K562 (cell line): ENCODE measurements at regions not wholly inside any gene's neighbourhood (a gene's known extent, or its start where the extent isn't known, plus 50 kb on each side); places are given as distances from the start of the nearest gene placed in this dataset.
A peak's percentile ranks its signal among the peaks of the same experiment; 100 is the strongest.

Experiments
- DPF2 ChIP-seq: fragments of 450-650 bp; IDR thresholded peaks from 2 replicates; pipeline ENCODE4 v1.6.1; 2016
- ETV5 ChIP-seq: sonication (generic); formaldehyde crosslinking; IDR thresholded peaks from 2 replicates; pipeline ENCODE4 v1.4.0; 2020; ENCODE audit warnings: low read depth, mild to moderate bottlenecking, missing genetic modification reagents
- KLF16 ChIP-seq: IDR thresholded peaks from 2 replicates; pipeline ENCODE4 v1.6.1; 2016; ENCODE audit warnings: antibody characterized with exemption
- MCM2 ChIP-seq: fragments of 450-650 bp; IDR thresholded peaks from 2 replicates; pipeline ENCODE4 v1.6.1; 2017; ENCODE audit warnings: low read depth, mild to moderate bottlenecking
- PCBP2 ChIP-seq: fragments of 200-400 bp; formaldehyde crosslinking; IDR thresholded peaks from 2 replicates; pipeline ENCODE4 v1.6.1; 2018; ENCODE audit warnings: low read length, low read depth, mild to moderate bottlenecking, moderate library complexity; ENCODE audit not compliant: poor library complexity, severe bottlenecking
- ZKSCAN3 ChIP-seq: fragments of 250-450 bp; sonication (Bioruptor Pico); IDR thresholded peaks from 2 replicates; pipeline ENCODE4 v1.4.0; 2020
- ZNF12 ChIP-seq: sonication (generic); formaldehyde crosslinking; IDR thresholded peaks from 2 replicates; pipeline ENCODE4 v1.4.0; 2020; ENCODE audit warnings: mild to moderate bottlenecking, missing genetic modification reagents
- ZNF354B ChIP-seq: fragments of 250-450 bp; sonication (Bioruptor Pico); IDR thresholded peaks from 2 replicates; pipeline ENCODE4 v1.4.0; 2020
- ZNF408 ChIP-seq: fragments of 250-450 bp; sonication (Bioruptor Pico); IDR thresholded peaks from 2 replicates; pipeline ENCODE4 v1.4.0; 2020; ENCODE audit warnings: low read depth, mild to moderate bottlenecking, moderate library complexity
- TF ChIP-seq, protein P1 (sequence below), 2 experiments: fragments of 450-650 bp in 1 of 2; sonication (generic) in 1 of 2; formaldehyde crosslinking in 1 of 2; IDR thresholded peaks in 1 of 2; conservative IDR thresholded peaks in 1 of 2; 2 replicates each; pipeline versions ENCODE4 v1.6.1 to v1.8.1; 2016 to 2023; ENCODE audit warnings: mild to moderate bottlenecking in 2 of 2, moderate library complexity in 2 of 2, inconsistent platforms in 1 of 2, missing genetic modification reagents in 1 of 2
- TF ChIP-seq, protein P2 (sequence below), 2 experiments: fragments of 450-650 bp in 1 of 2; sonication (generic) in 1 of 2; formaldehyde crosslinking in 1 of 2; IDR thresholded peaks; 2 replicates each; pipeline versions ENCODE4 v1.7.1 to v1.9.0; 2016 to 2022; ENCODE audit warnings: inconsistent platforms in 1 of 2, mild to moderate bottlenecking in 1 of 2, missing genetic modification reagents in 1 of 2
- TF ChIP-seq, protein P3 (sequence below): fragments of 450-650 bp; IDR thresholded peaks from 2 replicates; pipeline ENCODE4 v1.7.1; 2018; ENCODE audit warnings: mild to moderate bottlenecking, low read depth; ENCODE audit not compliant: partially characterized antibody
- TF ChIP-seq, protein P4 (sequence below): fragments of 250-450 bp; sonication (Bioruptor Pico); IDR thresholded peaks from 2 replicates; pipeline ENCODE4 v1.5.0; 2021

DNA sequence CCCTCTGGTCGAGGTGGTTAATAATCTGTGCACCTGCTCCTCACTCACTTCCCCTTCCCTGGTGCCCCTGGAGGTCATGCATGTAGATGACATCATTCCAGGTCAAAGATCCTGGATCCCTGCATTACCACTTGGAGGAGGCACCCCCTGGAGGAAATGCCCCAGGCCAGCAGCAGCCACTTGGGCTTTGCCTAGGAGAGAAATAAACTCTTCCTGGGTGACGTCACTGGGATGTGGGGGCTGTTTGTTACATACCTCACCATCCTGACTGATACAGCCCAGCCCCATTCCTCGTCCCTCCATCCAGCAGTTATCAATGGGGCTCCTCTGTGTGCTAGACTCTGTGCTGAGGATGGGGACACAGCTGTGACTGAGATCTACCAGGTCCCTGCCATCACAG is 433.6 kb downstream of the PTPRU start (continued):
- TF ChIP-seq, protein P1, sequence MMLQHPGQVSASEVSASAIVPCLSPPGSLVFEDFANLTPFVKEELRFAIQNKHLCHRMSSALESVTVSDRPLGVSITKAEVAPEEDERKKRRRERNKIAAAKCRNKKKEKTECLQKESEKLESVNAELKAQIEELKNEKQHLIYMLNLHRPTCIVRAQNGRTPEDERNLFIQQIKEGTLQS (IDR thresholded peaks at IDR 0.05) = peak; percentile 60
- TF ChIP-seq, protein P1 (CRISPR knock-in tag; conservative IDR thresholded peaks at IDR 0.05) = no peak
- no peak for TF ChIP-seq MCM2
- TF ChIP-seq ZNF12 (CRISPR knock-in tag) = no peak
- TF ChIP-seq PCBP2 = no peak
- TF ChIP-seq, protein P2, sequence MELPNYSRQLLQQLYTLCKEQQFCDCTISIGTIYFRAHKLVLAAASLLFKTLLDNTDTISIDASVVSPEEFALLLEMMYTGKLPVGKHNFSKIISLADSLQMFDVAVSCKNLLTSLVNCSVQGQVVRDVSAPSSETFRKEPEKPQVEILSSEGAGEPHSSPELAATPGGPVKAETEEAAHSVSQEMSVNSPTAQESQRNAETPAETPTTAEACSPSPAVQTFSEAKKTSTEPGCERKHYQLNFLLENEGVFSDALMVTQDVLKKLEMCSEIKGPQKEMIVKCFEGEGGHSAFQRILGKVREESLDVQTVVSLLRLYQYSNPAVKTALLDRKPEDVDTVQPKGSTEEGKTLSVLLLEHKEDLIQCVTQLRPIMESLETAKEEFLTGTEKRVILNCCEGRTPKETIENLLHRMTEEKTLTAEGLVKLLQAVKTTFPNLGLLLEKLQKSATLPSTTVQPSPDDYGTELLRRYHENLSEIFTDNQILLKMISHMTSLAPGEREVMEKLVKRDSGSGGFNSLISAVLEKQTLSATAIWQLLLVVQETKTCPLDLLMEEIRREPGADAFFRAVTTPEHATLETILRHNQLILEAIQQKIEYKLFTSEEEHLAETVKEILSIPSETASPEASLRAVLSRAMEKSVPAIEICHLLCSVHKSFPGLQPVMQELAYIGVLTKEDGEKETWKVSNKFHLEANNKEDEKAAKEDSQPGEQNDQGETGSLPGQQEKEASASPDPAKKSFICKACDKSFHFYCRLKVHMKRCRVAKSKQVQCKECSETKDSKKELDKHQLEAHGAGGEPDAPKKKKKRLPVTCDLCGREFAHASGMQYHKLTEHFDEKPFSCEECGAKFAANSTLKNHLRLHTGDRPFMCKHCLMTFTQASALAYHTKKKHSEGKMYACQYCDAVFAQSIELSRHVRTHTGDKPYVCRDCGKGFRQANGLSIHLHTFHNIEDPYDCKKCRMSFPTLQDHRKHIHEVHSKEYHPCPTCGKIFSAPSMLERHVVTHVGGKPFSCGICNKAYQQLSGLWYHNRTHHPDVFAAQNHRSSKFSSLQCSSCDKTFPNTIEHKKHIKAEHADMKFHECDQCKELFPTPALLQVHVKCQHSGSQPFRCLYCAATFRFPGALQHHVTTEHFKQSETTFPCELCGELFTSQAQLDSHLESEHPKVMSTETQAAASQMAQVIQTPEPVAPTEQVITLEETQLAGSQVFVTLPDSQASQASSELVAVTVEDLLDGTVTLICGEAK (IDR thresholded peaks at IDR 0.05) = no peak
- TF ChIP-seq, protein P2 (CRISPR knock-in tag; IDR thresholded peaks at IDR 0.05) = no peak
- no peak for TF ChIP-seq ETV5
- TF ChIP-seq DPF2 = no peak
- TF ChIP-seq ZNF354B (CRISPR knock-in tag) = no peak
- TF ChIP-seq, protein P3, sequence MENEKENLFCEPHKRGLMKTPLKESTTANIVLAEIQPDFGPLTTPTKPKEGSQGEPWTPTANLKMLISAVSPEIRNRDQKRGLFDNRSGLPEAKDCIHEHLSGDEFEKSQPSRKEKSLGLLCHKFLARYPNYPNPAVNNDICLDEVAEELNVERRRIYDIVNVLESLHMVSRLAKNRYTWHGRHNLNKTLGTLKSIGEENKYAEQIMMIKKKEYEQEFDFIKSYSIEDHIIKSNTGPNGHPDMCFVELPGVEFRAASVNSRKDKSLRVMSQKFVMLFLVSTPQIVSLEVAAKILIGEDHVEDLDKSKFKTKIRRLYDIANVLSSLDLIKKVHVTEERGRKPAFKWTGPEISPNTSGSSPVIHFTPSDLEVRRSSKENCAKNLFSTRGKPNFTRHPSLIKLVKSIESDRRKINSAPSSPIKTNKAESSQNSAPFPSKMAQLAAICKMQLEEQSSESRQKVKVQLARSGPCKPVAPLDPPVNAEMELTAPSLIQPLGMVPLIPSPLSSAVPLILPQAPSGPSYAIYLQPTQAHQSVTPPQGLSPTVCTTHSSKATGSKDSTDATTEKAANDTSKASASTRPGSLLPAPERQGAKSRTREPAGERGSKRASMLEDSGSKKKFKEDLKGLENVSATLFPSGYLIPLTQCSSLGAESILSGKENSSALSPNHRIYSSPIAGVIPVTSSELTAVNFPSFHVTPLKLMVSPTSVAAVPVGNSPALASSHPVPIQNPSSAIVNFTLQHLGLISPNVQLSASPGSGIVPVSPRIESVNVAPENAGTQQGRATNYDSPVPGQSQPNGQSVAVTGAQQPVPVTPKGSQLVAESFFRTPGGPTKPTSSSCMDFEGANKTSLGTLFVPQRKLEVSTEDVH = no peak
- no peak for TF ChIP-seq ZKSCAN3 (CRISPR knock-in tag)
- no peak for TF ChIP-seq ZNF408 (CRISPR knock-in tag)
- TF ChIP-seq KLF16 = no peak
- TF ChIP-seq, protein P4, sequence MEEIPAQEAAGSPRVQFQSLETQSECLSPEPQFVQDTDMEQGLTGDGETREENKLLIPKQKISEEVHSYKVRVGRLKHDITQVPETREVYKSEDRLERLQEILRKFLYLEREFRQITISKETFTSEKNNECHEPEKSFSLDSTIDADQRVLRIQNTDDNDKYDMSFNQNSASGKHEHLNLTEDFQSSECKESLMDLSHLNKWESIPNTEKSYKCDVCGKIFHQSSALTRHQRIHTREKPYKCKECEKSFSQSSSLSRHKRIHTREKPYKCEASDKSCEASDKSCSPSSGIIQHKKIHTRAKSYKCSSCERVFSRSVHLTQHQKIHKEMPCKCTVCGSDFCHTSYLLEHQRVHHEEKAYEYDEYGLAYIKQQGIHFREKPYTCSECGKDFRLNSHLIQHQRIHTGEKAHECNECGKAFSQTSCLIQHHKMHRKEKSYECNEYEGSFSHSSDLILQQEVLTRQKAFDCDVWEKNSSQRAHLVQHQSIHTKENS (CRISPR knock-in tag) = no peak
